ENCODE measurements at regions not wholly inside any gene's neighbourhood (a gene's known extent, or its start where the extent isn't known, plus 50 kb on each side); places are given as distances from the start of the nearest gene placed in this dataset.

DNA sequence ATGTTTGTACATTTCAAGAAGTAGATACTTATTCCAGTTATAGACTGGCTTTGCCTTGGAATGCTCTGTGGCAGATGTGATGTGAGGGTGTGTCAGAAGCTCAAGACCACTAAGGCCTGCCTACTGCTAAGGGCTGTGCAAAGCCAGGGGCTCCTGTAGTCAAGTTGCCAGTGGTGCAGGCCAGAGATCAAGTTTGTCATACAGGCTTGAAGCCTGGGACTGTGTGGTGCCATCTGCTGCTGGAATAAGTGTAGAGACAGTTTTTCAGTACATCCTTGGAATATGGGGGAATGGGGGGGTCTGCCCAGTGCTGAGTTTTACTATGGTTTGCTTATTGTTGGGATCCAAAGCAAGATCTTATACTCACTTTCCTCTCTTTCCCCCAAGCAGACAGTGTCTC is 649.9 kb upstream of the FOXG1 start:
- no peak overlapping the region for H3K27ac ChIP-seq
- TF ChIP-seq, protein P1, sequence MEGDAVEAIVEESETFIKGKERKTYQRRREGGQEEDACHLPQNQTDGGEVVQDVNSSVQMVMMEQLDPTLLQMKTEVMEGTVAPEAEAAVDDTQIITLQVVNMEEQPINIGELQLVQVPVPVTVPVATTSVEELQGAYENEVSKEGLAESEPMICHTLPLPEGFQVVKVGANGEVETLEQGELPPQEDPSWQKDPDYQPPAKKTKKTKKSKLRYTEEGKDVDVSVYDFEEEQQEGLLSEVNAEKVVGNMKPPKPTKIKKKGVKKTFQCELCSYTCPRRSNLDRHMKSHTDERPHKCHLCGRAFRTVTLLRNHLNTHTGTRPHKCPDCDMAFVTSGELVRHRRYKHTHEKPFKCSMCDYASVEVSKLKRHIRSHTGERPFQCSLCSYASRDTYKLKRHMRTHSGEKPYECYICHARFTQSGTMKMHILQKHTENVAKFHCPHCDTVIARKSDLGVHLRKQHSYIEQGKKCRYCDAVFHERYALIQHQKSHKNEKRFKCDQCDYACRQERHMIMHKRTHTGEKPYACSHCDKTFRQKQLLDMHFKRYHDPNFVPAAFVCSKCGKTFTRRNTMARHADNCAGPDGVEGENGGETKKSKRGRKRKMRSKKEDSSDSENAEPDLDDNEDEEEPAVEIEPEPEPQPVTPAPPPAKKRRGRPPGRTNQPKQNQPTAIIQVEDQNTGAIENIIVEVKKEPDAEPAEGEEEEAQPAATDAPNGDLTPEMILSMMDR (IDR thresholded peaks at IDR 0.05) = no peak
- no peak for DNase-seq
- intact Hi-C loops (cut with DNase I) = no loop called here
- no peaks in the 10 kb centered on the region for H3K4me1 ChIP-seq
- no peaks in the 10 kb centered on the region for H3K36me3 ChIP-seq
- no peak for ATAC-seq
- H3K4me3 ChIP-seq = no peak overlapping the region
- H3K27me3 ChIP-seq = no peaks in the 10 kb centered on the region
- peaks cover 0 to 12% (median 2%) of the 10 kb centered on the region in 11 donors for H3K9me3 ChIP-seq

DNA sequence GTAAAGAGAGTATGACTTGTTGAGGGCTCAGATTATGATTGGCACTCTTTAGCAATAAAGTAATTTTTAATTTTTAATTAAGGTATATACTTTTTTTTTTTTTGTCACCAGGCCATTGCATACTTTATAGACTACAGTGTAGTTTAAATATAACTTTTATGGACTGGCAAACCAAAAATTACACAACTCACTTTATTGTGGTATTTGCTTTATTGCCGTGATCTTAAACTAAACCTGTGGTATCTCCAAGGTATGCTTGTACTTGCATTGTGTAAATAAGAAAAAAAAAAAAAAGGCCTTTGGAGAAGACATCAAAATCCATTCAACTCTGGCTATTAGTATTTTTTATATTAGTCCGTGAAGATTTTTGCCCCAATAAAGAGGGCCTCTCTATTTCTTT is 646.7 kb upstream of the FOXG1 start:
- Histone ChIP-seq H3K36me3 (no peaks in the 10 kb centered on the region), H3K4me1 (no peaks in the 10 kb centered on the region), H3K27me3 (no peaks in the 10 kb centered on the region), H3K4me3 (no peak overlapping the region), H3K27ac (no peak overlapping the region), H3K9me3 (peaks cover 0 to 17% (median 5%) of the 10 kb centered on the region in 11 donors)
- DNase-seq (no peak), ATAC-seq (no peak)
- 85 to 89% methylated on average over 2 of the region's 2 CpGs for WGBS, 2 donors
- TF ChIP-seq, protein P1 (IDR thresholded peaks at IDR 0.05) = no peak
- intact Hi-C loops (cut with DNase I) = no loop called here

DNA sequence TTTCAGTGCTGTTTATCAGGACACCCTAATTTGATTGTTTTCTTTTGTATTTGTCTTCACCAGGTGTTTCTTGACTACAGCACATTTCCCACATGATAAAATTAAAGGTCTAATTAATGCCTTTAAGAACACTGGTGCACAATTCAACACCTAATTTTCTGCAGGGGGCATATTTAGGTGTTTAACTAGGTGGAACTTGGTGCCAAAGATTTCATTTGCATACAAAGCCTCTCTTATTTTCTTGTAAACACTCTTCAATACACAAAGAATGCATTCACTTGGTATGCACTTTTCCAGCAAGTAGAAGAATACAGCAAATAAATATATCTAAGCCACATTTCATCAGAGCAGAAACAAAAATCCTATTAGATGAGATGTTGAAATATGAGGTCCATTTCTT is 646.2 kb upstream of the FOXG1 start:
- ATAC-seq = no peak
- H3K4me3 ChIP-seq = no peak overlapping the region
- no peaks in the 10 kb centered on the region for H3K27me3 ChIP-seq
- intact Hi-C loops (cut with DNase I) = no loop called here
- peaks cover 0 to 20% (median 5%) of the 10 kb centered on the region in 11 donors for H3K9me3 ChIP-seq
- H3K27ac ChIP-seq = no peak overlapping the region
- no peaks in the 10 kb centered on the region for H3K36me3 ChIP-seq
- TF ChIP-seq, protein P1 (IDR thresholded peaks at IDR 0.05) = no peak
- no peak for DNase-seq
- no peaks in the 10 kb centered on the region for H3K4me1 ChIP-seq

DNA sequence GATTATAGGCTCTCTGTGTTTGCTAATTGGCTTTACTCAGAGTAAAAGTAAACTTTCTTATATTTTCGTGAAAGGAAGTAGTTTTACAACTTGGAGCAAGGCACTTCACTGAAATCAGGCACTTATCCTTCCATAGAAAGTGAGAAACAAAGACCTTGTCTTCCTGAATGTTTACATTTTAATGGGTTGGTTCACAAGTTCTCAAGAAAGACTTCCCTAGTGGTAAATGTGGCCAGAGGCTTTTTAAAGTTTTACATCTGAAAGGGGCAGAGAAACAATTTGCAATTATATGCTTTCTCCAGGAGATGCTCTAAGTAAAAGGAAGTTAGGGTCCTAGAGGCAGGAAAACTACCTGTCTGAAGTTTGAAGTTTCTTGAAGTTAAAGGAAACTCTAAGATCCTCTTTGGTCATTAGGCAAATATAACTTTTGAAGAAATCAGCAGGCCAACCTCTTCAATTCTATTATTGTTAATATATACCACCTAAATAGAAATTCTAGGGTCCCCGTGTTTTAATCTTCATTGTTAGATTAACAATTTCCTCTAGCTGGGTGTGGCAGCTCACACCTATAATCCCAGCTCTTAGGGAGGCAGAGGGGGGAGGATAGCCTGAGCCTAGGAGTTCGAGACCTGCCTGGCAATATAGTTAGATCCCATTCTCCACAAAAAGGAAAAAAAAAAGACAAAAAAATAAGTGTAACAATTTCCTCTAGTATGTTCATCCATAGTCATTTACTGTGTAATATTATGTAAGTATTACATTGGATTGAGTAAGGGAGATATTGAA is 644.9 kb upstream of the FOXG1 start:
- 22 to 29% methylated on average over 3 of the region's 3 CpGs for WGBS, 2 donors
- no peaks in the 10 kb centered on the region for H3K27me3 ChIP-seq
- DNase-seq (no peak), ATAC-seq (no peak)
- TF ChIP-seq, protein P1 (IDR thresholded peaks at IDR 0.05) = no peak
- H3K9me3 ChIP-seq = peaks cover 0 to 12% (median under 1%) of the 10 kb centered on the region in 11 donors
- no peak overlapping the region for H3K27ac ChIP-seq
- intact Hi-C loops (cut with DNase I) = no loop called here
- no peaks in the 10 kb centered on the region for H3K36me3 ChIP-seq
- no peaks in the 10 kb centered on the region for H3K4me1 ChIP-seq
- no peak overlapping the region for H3K4me3 ChIP-seq

All from heart right ventricle (tissue), 16 donors.